Caco-2 (cell line): ENCODE measurements at regions not wholly inside any gene's neighbourhood (a gene's known extent, or its start where the extent isn't known, plus 50 kb on each side); places are given as distances from the start of the nearest gene placed in this dataset.

Experiments
- BruUV-seq: library from RNA; stranded (reverse); fragments of 400-500 nt; replicated peaks from 2 replicates; lab custom pipeline; 2021; lab: Mats Ljungman, UMichigan
- CTCF ChIA-PET: fragments of 300-600 bp; sonication (Branson Sonifier 250); formaldehyde crosslinking; loops from one replicate; lab custom pipeline; 2022; ENCODE audit warnings: antibody characterized with exemption; lab: Charles Lee
- POLR2A ChIA-PET: fragments of 300-600 bp; sonication (Branson Sonifier 250); formaldehyde crosslinking; loops from one replicate; lab custom pipeline; 2022; ENCODE audit warnings: antibody characterized with exemption; lab: Charles Lee
- DNase-seq, 2 experiments: peaks; one replicate each; pipeline versions ENCODE4 v3.0.0 to v3.0.0-alpha.2; 2020 to 2022
- H3K27me3 ChIP-seq: replicated peaks from 2 replicates; pipeline ENCODE4 v1.6.0; 2011; ENCODE audit warnings: low read length; ENCODE audit not compliant: control insufficient read depth, insufficient read depth
- H3K36me3 ChIP-seq: 2 replicates; pipeline ENCODE4 v1.5.1; 2011; ENCODE audit warnings: low read length; ENCODE audit not compliant: control insufficient read depth, insufficient read depth
- H3K4me1 ChIP-seq: fragments of 250-450 bp; sonication (Bioruptor Pico); 2 replicates; pipeline ENCODE4 v1.5.1; 2020; ENCODE audit warnings: mild to moderate bottlenecking
- H3K4me3 ChIP-seq: 2 replicates; pipeline ENCODE4 v1.5.1; 2011; ENCODE audit warnings: low read depth, mild to moderate bottlenecking, control low read depth, low read length
- H3K9me3 ChIP-seq: fragments of 250-450 bp; sonication (Bioruptor Pico); 2 replicates; pipeline ENCODE4 v1.5.1; 2020; ENCODE audit warnings: mild to moderate bottlenecking, moderate library complexity
- H3K27ac Mint-ChIP-seq: one replicate; pipeline ENCODE4 v1.8.0; 2022; ENCODE audit warnings: mixed read lengths; ENCODE audit not compliant: unreplicated experiment
- H3K27me3 Mint-ChIP-seq: one replicate; pipeline ENCODE4 v1.8.0; 2022; ENCODE audit warnings: mixed read lengths; ENCODE audit not compliant: insufficient read depth, unreplicated experiment
- H3K36me3 Mint-ChIP-seq: one replicate; pipeline ENCODE4 v1.8.0; 2022; ENCODE audit warnings: mild to moderate bottlenecking, mixed read lengths; ENCODE audit not compliant: insufficient read depth, unreplicated experiment
- H3K4me1 Mint-ChIP-seq: one replicate; pipeline ENCODE4 v1.8.0; 2022; ENCODE audit warnings: low read depth, mixed read lengths; ENCODE audit not compliant: unreplicated experiment
- H3K4me3 Mint-ChIP-seq: one replicate; pipeline ENCODE4 v1.8.0; 2022; ENCODE audit warnings: mild to moderate bottlenecking, moderate library complexity, mixed read lengths; ENCODE audit not compliant: unreplicated experiment
- H3K9me3 Mint-ChIP-seq: one replicate; pipeline ENCODE4 v1.8.0; 2022; ENCODE audit warnings: mixed read lengths; ENCODE audit not compliant: unreplicated experiment
- CTCF ChIP-seq, 2 experiments: fragments of 200-600 bp in 1 of 2; IDR thresholded peaks; 1 replicate in 1 of 2; 2 replicates in 1 of 2; pipeline versions ENCODE4 v1.5.1 to v1.8.0; 2011 to 2022; ENCODE audit warnings: antibody characterized with exemption in 1 of 2, control low read depth in 1 of 2, inconsistent platforms in 1 of 2, low read depth in 1 of 2, low read length in 1 of 2, mild to moderate bottlenecking in 1 of 2, moderate library complexity in 1 of 2; ENCODE audit not compliant: insufficient read depth in 1 of 2, severe bottlenecking in 1 of 2, unreplicated experiment in 1 of 2
- intact Hi-C: fragments of 100-400 bp; cut with micrococcal nuclease; formaldehyde crosslinking; loops from one replicate; pipeline ENCODE4 v1.10.0; 2022; ENCODE audit not compliant: unreplicated experiment

- no peaks in the 10 kb centered on the region for H3K9me3 ChIP-seq
- TF ChIP-seq CTCF (IDR thresholded peaks at IDR 0.05; ENCODE audit: insufficient read depth in 1 of 2, low read depth in 1 of 2, low read length in 1 of 2, severe bottlenecking in 1 of 2, unreplicated experiment in 1 of 2): no peak
- no peak for DNase-seq
- no TSS peak for BruUV-seq
- H3K4me1 ChIP-seq: no peaks in the 10 kb centered on the region
- Mint-ChIP-seq H3K4me1 (no peaks in the 10 kb centered on the region), H3K4me3 (no peak overlapping the region), H3K36me3 (no peaks in the 10 kb centered on the region), H3K9me3 (no peaks in the 10 kb centered on the region), H3K27ac (no peak overlapping the region), H3K27me3 (no peaks in the 10 kb centered on the region)
- H3K36me3 ChIP-seq: no peaks in the 10 kb centered on the region
- no peaks in the 10 kb centered on the region for H3K27me3 ChIP-seq
- H3K4me3 ChIP-seq: no peak overlapping the region
- CTCF ChIA-PET: no interaction called here
- POLR2A ChIA-PET: no interaction called here
- intact Hi-C loops: no loop called here
Observed at GRCh38 chr2:144225076-144225475, 294.8 kb downstream of the ZEB2 start.

GRCh38 chr2:144224472-144224871 lies 295.4 kb downstream of the ZEB2 start:
- no peaks in the 10 kb centered on the region for H3K4me1 Mint-ChIP-seq
- H3K27me3 Mint-ChIP-seq: no peaks in the 10 kb centered on the region
- no peak overlapping the region for H3K4me3 Mint-ChIP-seq
- no peak for TF ChIP-seq CTCF (IDR thresholded peaks at IDR 0.05; ENCODE audit: insufficient read depth in 1 of 2, low read depth in 1 of 2, low read length in 1 of 2, severe bottlenecking in 1 of 2, unreplicated experiment in 1 of 2)
- Histone ChIP-seq H3K4me3 (no peak overlapping the region), H3K4me1 (no peaks in the 10 kb centered on the region), H3K36me3 (no peaks in the 10 kb centered on the region), H3K9me3 (no peaks in the 10 kb centered on the region), H3K27me3 (no peaks in the 10 kb centered on the region)
- CTCF ChIA-PET: no interaction called here
- H3K27ac Mint-ChIP-seq: no peak overlapping the region
- H3K36me3 Mint-ChIP-seq: no peaks in the 10 kb centered on the region
- H3K9me3 Mint-ChIP-seq: no peaks in the 10 kb centered on the region
- no peak for DNase-seq
- intact Hi-C loops: no loop called here
- BruUV-seq: no TSS peak
- POLR2A ChIA-PET: no interaction called here

- no TSS peak for BruUV-seq
- Mint-ChIP-seq H3K4me1 (no peaks in the 10 kb centered on the region), H3K36me3 (no peaks in the 10 kb centered on the region), H3K27ac (no peak overlapping the region), H3K27me3 (no peaks in the 10 kb centered on the region), H3K9me3 (no peaks in the 10 kb centered on the region), H3K4me3 (no peak overlapping the region)
- H3K27me3 ChIP-seq: no peaks in the 10 kb centered on the region
- CTCF ChIA-PET: no interaction called here
- intact Hi-C loops: no loop called here
- no peak for DNase-seq
- H3K4me1 ChIP-seq: no peaks in the 10 kb centered on the region
- H3K9me3 ChIP-seq: no peaks in the 10 kb centered on the region
- no peaks in the 10 kb centered on the region for H3K36me3 ChIP-seq
- H3K4me3 ChIP-seq: no peak overlapping the region
- TF ChIP-seq CTCF (IDR thresholded peaks at IDR 0.05; ENCODE audit: insufficient read depth in 1 of 2, low read depth in 1 of 2, low read length in 1 of 2, severe bottlenecking in 1 of 2, unreplicated experiment in 1 of 2): no peak
- POLR2A ChIA-PET: no interaction called here
Observed at GRCh38 chr2:144219979-144220378, 299.9 kb downstream of the ZEB2 start.
